HG03045 (cell line): ENCODE measurements at regions not wholly inside any gene's neighbourhood (a gene's known extent, or its start where the extent isn't known, plus 50 kb on each side); places are given as distances from the start of the nearest gene placed in this dataset.

Source experiments
- ATAC-seq: cut with Tn5 transposase; IDR thresholded peaks from one replicate; pipeline ENCODE4 v1.9.1; 2021; ENCODE audit warnings: mild to moderate bottlenecking, moderate library complexity; ENCODE audit not compliant: unreplicated experiment

DNA sequence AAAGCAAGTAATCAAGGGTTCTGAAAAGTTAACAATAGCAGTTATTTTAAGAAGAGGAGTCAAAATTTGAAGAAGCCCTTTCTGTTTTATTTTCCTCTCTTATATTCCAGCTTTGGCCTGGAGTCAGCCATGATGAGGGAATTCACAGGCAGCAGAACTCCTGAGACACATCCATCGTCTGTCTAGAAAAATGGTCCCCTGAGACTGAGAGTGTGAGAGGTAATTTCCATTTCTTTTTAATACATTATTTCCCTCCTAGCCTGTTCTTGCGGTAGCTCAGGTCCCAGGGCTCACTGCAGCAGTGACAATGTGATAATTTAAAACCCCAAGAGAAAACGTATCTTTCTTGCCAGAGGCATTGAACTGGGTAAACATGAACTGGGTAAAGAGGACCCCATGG is 296.0 kb downstream of the SMOC2 start:
- ATAC-seq: no peak

DNA sequence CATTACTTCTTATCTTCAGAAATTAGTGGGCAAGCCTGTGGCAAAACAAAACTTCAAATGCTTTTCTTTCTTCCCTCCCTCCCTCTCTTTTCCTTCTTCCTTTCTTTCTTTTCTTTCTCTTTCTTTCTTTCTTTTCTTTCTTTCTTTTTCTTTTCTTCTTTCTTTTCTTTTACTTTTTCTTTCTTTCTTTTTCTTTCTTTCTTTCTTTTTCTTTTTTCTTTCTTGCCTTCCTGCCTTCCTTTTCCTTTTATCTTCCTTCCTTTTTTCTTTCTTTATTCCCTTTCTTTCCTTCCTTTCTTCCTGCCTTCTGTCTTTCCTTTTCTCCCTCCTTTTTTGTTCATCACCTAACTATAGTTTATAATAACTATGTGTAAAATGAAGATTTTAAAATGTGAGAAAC is 295.1 kb downstream of the SMOC2 start:
- ATAC-seq: no peak

DNA sequence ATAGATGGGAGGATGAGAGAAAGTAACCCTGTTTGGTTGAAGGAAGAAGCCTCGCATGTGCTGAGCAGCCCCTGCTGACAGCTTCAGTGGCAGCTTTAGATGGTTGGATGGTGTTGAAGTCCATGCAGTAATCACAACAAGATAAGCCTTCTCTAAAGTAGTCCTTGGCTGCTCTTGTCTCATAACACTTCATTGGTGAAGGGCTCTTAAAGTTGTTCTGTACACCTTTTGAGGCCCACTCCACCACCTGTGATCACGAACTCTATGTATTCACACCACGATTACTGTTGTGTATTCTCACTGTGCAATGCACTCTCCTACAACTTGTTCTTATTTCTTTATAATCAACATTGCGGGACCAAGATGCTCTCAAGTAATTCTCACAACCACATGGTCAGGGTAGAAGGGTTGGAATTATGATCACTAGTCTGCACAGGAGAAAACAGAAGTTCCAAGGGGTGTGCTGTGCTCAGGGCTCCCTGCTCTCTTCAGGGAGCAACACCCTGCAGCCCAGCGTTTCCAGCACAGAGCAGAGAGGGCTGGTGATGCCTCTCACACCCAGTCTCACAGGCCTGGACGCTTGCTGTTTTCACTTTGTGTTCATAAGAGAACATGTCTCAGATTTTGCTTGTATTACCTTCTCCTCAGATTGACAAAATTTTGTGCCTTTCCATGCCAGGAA is 294.4 kb downstream of the SMOC2 start:
- no peak for ATAC-seq

DNA sequence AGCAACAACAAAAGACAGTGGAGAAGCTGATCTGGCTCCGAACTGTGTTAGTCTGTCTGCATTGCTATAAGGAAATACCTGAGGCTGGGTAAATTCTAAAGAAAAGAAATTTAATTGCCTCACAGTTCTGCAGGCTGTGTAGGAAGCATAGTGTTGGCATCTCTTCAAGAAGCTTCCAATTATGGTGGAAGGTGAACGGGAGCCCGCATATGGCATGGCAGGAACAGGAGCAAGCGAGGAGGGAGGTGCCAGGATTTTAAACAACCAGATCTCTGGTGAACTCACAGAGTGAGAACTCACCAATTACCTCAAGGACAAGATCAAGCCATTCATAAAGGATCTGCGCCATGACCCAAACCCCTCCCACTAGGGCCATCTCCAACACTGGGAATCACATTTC is 293.5 kb downstream of the SMOC2 start:
- ATAC-seq: no peak

DNA sequence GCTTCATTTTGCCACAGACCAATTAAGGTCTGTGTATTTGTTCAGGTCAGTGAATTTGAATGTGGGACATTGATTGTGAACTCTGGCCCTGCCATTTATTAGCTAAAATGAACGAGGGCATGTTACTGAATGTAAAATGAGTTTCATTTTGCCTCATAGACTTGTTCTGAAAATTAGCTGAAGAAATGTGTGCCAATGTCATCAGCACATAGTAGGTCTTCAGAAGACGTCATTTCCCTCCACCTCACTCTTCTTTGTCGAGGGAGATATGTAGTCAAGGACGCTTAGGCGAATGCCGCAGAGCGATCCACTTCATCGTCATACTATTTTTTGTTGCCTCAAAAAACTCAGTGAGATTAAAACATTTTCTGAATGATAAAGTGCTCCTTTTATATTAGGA is 291.7 kb downstream of the SMOC2 start:
- no peak for ATAC-seq

DNA sequence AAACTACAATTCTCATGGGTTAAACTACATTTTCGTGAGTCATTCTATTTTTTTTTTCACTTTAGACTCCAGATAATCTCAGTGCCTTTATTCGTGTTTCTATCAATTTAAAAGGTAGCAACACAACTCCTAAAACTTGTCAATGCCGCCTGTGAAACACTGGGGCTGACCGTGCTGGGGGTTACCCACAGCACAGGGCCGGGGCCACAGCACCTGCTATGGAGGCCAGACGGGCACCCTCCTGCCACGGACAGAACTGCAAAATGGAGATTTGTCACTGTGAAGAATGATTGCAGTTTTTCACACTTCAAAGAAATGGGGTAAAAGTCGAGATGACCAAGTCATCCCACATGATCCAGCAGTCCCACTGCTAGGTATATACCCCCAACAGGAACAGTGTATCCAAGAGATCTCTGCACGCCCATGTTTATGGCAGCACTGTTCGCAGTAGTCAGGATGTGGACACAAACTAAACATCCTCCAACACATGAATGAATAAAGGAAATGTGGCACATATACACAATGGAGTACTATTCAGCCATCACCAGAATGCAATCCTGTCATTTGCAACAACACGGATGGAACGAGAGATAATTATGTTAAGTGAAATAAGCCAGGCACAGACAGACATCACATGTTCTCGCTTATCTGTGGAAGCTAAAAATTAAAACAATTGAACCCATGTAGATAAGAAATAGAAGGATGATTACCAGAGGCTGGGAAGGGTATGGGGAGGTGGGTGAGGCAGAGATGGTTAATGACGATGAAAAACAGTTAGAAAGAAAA is 290.1 kb downstream of the SMOC2 start:
- no peak for ATAC-seq

DNA sequence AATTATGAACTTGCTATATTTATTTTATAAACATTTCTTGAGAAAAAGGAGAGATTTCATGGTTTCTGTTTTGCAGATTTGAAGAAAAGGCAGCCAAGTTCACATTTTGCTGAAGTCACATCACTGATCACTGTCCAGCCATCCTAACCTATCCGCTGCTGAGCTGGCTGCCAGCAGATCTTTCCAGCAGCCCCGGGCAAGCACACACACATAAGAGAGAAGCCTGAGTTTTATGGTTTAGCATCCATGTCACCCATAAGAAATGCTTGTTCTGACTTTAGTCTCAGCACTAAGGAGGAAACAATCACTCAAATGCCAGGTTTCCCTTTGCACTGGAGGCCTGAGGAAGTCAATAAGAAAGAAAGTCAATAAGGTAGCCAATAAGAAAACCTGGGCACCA is 287.1 kb downstream of the SMOC2 start:
- no peak for ATAC-seq

DNA sequence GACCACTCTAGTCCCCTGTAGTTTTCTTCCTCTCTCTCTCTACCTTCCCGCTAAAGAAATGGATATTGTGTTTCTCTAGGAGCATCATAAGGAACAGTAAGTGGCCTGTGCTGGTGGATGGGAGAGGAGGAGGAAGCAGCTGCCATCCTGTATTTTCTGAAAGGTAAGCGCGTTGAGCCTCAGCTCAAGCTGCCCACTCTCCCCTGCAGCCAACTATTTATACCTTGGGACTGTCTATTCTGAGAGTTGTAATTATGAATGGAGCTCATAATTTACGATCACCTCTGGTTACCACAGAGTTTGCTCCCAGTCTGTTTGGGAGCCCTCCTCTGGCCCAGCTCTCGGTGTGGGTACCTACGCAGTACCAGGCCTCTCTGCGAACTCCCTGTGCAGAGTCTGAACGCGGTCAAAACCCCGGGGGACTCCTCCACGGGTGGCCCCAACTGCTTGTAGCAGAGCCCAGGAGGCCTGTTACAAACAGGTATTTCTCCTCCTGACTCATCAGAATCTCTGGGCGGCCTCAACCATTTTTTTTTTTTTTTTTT is 285.4 kb downstream of the SMOC2 start:
- ATAC-seq: no peak

DNA sequence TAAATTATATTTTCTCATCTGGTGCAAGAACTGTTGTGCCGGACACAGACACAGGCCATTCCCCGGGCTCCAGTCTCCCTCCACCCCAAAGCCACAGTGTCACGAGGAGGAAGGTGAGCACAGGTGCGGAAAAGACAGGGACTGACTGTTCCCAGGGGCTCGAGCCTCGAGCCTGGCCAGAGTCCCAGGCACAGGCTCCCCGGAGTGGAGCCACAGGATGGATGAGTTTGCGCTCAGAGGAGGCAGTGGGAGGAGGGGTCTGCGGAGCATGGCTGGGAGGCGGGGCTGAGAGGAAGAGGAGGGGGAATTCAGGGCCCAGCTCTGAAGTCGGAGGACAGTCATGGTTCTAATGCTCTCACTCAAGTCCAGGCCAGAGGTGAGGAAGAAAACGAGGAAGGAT is 284.8 kb downstream of the SMOC2 start:
- ATAC-seq: no peak

DNA sequence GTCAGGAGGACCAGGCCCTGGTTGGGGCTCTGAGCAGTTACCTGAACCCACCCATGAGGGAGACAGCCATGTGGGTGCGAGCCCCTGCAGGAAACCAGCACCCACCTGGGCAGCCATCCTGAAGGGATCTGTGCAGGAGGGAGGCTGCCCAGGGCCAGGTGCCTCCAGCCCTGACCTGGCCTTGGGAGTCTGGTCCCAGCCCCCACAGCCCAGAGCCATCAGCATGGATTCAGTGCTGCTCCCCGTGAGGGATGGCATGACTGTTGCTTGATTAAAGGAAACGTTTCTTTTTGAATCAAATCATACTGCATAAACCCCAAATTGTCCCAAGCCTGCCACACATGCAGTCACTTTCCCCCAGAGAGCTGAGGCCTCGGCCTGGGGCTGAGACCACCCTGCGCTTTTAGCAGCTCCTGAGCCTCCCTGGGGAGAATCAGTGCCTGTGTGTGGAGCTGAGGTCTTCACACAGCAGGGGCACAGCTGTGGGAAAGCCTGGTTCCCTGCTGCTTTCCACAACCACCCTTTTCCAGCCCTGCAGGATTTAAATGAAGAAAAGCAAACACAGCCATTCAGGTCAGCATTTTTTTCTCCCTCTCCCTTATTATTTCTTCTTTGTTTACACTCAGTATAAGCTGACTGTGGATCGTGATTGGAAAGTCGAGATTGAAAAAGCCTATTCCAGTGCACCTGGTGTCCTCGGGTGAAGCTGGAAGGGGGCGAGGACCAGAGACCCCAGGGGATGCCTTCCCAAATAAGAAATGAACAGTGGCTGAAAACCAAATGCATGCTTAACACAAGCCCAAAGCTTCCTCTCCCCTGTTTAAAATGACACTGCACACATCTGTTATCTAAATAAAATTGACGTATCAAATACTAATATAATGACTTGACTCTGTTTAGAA is 283.9 kb downstream of the SMOC2 start:
- ATAC-seq: no peak

DNA sequence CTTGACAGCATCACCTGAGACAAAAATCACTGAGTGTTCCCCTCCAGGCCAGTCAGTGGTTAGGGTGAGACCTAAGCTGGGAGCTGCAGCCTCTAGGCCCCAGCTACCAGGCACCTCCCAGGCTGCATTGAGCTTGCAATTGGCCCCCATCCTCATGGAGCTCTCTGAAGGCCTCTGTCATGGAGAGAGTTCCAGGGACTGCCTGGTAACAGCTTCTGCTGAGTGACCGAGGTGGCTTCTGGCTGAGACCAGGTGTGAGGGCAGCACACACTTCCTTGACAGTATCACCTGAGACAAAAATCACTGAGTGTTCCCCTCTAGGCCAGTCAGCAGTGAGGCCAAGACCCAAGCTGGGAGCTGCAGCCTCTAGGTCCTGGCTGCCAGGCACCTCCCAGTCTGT is 283.0 kb downstream of the SMOC2 start:
- no peak for ATAC-seq

DNA sequence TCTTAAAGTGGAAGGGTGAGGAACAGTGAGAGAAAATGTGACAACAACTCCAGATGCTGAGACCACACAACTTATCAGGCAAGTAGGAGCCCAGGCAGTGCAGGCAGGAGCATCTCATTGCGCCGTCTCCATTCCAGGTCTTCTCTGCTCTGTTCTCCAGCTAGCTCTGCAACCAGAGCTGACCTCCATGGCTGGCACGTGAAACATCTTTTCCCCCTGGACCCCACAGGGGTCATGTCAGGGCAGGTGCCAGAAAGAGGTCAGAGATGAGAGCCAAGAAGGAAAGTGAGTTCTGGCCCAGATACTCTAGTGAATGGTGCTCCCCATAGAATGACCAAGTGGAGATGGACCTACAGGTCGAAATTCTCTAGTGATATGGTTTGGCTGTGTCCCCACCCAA is 281.4 kb downstream of the SMOC2 start:
- ATAC-seq: no peak

DNA sequence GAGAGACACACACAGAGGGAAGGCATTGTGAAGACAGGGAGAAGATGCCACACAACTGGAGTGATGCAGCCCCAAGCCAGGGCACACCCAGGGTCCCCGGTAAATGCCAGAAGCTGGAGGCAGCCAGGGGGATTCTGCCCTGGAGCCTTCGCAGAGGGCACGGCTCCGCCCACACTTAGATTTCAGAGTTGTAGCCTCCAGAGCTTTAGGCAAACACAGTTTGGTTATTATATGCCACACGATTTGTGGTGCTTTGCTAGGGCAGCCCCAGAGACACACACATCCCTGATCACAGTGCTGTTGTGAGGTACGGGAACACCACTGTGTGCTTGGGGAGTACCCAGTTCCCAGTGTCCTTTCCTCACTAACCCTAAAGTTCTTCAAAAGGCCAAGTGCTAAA is 280.6 kb downstream of the SMOC2 start:
- no peak for ATAC-seq

DNA sequence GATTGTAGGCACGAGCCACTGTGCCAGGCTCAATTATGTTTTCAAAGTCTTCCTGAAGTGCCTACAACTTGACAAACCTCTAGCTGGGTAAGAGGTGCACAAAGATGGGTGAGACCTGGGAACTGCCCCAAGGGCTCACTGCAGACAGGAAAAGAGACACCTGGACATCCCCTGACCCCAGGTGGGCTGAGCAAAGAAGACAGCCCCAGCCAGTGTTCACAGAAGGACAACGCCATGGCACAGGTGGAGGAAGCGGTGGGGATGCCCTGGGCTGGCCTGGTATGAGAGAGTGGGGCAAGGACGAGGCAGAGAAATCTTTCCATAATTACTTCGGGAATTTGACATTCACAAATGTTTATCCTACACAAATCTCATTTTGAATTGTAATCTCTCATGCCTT is 278.9 kb downstream of the SMOC2 start:
- ATAC-seq: no peak

DNA sequence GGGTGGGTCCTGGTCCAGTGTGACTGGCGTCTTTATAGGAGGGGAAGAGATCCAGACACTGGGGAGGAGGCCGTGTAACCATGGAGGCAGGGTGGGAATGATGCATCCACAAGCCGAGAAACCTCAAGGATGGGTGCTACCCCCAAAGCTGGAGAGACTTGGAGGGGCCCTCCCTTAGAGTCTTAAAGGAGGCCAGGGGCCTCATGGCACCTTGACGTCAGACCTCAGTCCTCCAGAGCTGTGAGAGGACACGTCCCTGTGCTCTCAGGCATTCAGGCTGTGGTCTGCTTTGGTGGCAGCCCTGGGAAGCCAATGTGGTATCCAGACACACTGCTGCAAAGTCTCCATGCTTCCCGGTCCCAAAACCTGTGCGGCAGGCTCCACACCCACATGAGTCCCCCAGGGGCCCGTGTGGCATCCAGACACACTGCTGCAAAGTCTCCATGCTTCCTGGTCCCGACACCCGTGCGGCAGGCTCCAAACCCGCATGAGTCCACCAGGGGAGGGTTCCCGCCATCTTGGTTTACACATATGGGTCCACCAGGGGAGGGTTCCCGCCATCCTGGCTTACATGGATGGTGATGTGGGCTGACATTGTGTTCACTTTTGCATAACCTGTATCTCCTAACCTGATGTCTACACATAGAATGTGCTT is 278.0 kb downstream of the SMOC2 start:
- no peak for ATAC-seq
